ENCODE measurements at regions not wholly inside any gene's neighbourhood (a gene's known extent, or its start where the extent isn't known, plus 50 kb on each side); places are given as distances from the start of the nearest gene placed in this dataset.

GRCh38 chr2:236692937-236693336 lies 123.3 kb downstream of the ACKR3 start:
- TF ChIP-seq SUZ12 (IDR thresholded peaks at IDR 0.05; ENCODE audit: extremely low read depth, insufficient read depth, insufficient read length) (no peak), ZNF274 (IDR thresholded peaks at IDR 0.05; ENCODE audit: low read depth, low read length) (no peak), YY1 (IDR thresholded peaks at IDR 0.05; ENCODE audit: insufficient read depth, insufficient read length) (no peak)
- H3K4me3 ChIP-seq (ENCODE audit: insufficient read length, low read depth), result no peak overlapping the region
- peaks cover 7% of the 10 kb centered on the region for H3K4me1 ChIP-seq (ENCODE audit: insufficient read depth, insufficient read length)
- DNase-seq (ENCODE audit: low read depth, low spot score), result no peak
- no peaks in the 10 kb centered on the region for H3K9me3 ChIP-seq (ENCODE audit: insufficient read depth, low read length)
- H3K27me3 ChIP-seq (ENCODE audit: insufficient read depth, insufficient read length), result no peaks in the 10 kb centered on the region
- no peak overlapping the region for H3K9ac ChIP-seq (ENCODE audit: insufficient read length, low read depth)
- H3K36me3 ChIP-seq (ENCODE audit: insufficient read depth, insufficient read length, low read length), result no peaks in the 10 kb centered on the region

DNA sequence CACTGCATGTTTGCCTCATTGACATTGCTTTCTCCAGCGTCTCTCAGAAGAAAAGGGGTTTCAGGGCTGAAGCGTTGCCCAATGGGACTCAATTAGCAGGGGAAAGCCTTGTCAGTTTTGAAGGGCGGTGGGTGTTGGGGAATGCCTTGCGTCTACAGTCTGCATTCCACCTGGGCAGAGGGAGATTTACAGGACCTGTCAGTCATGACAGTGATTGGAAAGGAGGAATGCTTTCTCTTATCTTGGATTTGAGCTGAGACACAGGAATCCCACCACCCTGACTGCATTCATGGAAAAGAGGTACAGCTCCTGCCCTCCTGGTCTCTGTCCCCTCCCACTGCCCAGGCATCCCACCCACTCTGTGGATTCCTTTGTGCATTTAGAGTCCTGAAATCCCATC lies 123.9 kb downstream of the ACKR3 start:
- H3K9ac ChIP-seq (ENCODE audit: insufficient read length, low read depth), result no peak overlapping the region
- DNase-seq (ENCODE audit: low read depth, low spot score), result no peak
- no peaks in the 10 kb centered on the region for H3K9me3 ChIP-seq (ENCODE audit: insufficient read depth, low read length)
- no peak for TF ChIP-seq SUZ12 (IDR thresholded peaks at IDR 0.05; ENCODE audit: extremely low read depth, insufficient read depth, insufficient read length)
- TF ChIP-seq ZNF274 (IDR thresholded peaks at IDR 0.05; ENCODE audit: low read depth, low read length), result no peak
- no peak for TF ChIP-seq YY1 (IDR thresholded peaks at IDR 0.05; ENCODE audit: insufficient read depth, insufficient read length)
- no peaks in the 10 kb centered on the region for H3K27me3 ChIP-seq (ENCODE audit: insufficient read depth, insufficient read length)
- no peaks in the 10 kb centered on the region for H3K36me3 ChIP-seq (ENCODE audit: insufficient read depth, insufficient read length, low read length)
- H3K4me1 ChIP-seq (ENCODE audit: insufficient read depth, insufficient read length), result peaks cover 7% of the 10 kb centered on the region
- H3K4me3 ChIP-seq (ENCODE audit: insufficient read length, low read depth), result no peak overlapping the region

- H3K9me3 ChIP-seq (ENCODE audit: insufficient read depth, low read length), result no peaks in the 10 kb centered on the region
- no peak overlapping the region for H3K4me3 ChIP-seq (ENCODE audit: insufficient read length, low read depth)
- H3K4me1 ChIP-seq (ENCODE audit: insufficient read depth, insufficient read length), result peaks cover 7% of the 10 kb centered on the region
- DNase-seq (ENCODE audit: low read depth, low spot score), result no peak
- TF ChIP-seq ZNF274 (IDR thresholded peaks at IDR 0.05; ENCODE audit: low read depth, low read length) (no peak), YY1 (IDR thresholded peaks at IDR 0.05; ENCODE audit: insufficient read depth, insufficient read length) (no peak), SUZ12 (IDR thresholded peaks at IDR 0.05; ENCODE audit: extremely low read depth, insufficient read depth, insufficient read length) (no peak)
- no peak overlapping the region for H3K9ac ChIP-seq (ENCODE audit: insufficient read length, low read depth)
- no peaks in the 10 kb centered on the region for H3K27me3 ChIP-seq (ENCODE audit: insufficient read depth, insufficient read length)
- H3K36me3 ChIP-seq (ENCODE audit: insufficient read depth, insufficient read length, low read length), result no peaks in the 10 kb centered on the region
Observed at GRCh38 chr2:236694146-236694888, 124.7 kb downstream of the ACKR3 start.

DNA sequence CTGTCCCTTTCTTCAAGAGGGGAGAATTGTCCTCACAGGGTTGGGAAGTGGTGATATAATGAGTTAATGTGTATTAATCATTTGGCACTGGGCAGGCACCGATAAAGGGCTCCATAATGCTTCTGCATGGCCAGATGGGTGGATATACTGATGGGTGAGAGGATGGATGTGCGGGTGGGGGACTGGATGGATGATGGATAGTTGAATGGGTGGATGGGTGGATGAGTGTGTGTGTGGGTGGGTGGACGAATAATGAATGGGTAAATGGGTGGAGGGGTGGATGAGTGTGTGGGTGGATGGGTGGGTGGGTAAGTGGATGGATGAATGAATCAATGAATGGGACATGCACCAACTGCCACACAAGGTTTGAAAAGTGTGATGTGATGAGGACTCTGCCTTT lies 127.2 kb downstream of the ACKR3 start:
- no peak for DNase-seq (ENCODE audit: low read depth, low spot score)
- Histone ChIP-seq H3K9me3 (ENCODE audit: insufficient read depth, low read length) (no peaks in the 10 kb centered on the region), H3K36me3 (ENCODE audit: insufficient read depth, insufficient read length, low read length) (no peaks in the 10 kb centered on the region), H3K27me3 (ENCODE audit: insufficient read depth, insufficient read length) (no peaks in the 10 kb centered on the region), H3K4me3 (ENCODE audit: insufficient read length, low read depth) (no peak overlapping the region), H3K4me1 (ENCODE audit: insufficient read depth, insufficient read length) (peaks cover 7% of the 10 kb centered on the region), H3K9ac (ENCODE audit: insufficient read length, low read depth) (no peak overlapping the region)
- TF ChIP-seq ZNF274 (IDR thresholded peaks at IDR 0.05; ENCODE audit: low read depth, low read length) (no peak), SUZ12 (IDR thresholded peaks at IDR 0.05; ENCODE audit: extremely low read depth, insufficient read depth, insufficient read length) (no peak), YY1 (IDR thresholded peaks at IDR 0.05; ENCODE audit: insufficient read depth, insufficient read length) (no peak)

GRCh38 chr2:236698016-236698627 lies 128.5 kb downstream of the ACKR3 start:
- H3K36me3 ChIP-seq (ENCODE audit: insufficient read depth, insufficient read length, low read length), result no peaks in the 10 kb centered on the region

GRCh38 chr2:236700703-236701102 lies 131.1 kb downstream of the ACKR3 start:
- peaks cover 1% of the 10 kb centered on the region for H3K27me3 ChIP-seq (ENCODE audit: insufficient read depth, insufficient read length)
- no peak for TF ChIP-seq YY1 (IDR thresholded peaks at IDR 0.05; ENCODE audit: insufficient read depth, insufficient read length)
- no peak for TF ChIP-seq ZNF274 (IDR thresholded peaks at IDR 0.05; ENCODE audit: low read depth, low read length)
- TF ChIP-seq SUZ12 (IDR thresholded peaks at IDR 0.05; ENCODE audit: extremely low read depth, insufficient read depth, insufficient read length), result no peak
- H3K36me3 ChIP-seq (ENCODE audit: insufficient read depth, insufficient read length, low read length), result no peaks in the 10 kb centered on the region
- no peak for DNase-seq (ENCODE audit: low read depth, low spot score)
- no peaks in the 10 kb centered on the region for H3K4me1 ChIP-seq (ENCODE audit: insufficient read depth, insufficient read length)
- no peak overlapping the region for H3K4me3 ChIP-seq (ENCODE audit: insufficient read length, low read depth)
- H3K9me3 ChIP-seq (ENCODE audit: insufficient read depth, low read length), result no peaks in the 10 kb centered on the region
- H3K9ac ChIP-seq (ENCODE audit: insufficient read length, low read depth), result no peak overlapping the region

More at GRCh38 chr2:236698016-236698627, 128.5 kb downstream of the ACKR3 start:
- Histone ChIP-seq H3K27me3 (ENCODE audit: insufficient read depth, insufficient read length) (no peaks in the 10 kb centered on the region), H3K9ac (ENCODE audit: insufficient read length, low read depth) (no peak overlapping the region), H3K4me1 (ENCODE audit: insufficient read depth, insufficient read length) (peaks cover 5% of the 10 kb centered on the region), H3K4me3 (ENCODE audit: insufficient read length, low read depth) (no peak overlapping the region), H3K9me3 (ENCODE audit: insufficient read depth, low read length) (no peaks in the 10 kb centered on the region)
- no peak for TF ChIP-seq ZNF274 (IDR thresholded peaks at IDR 0.05; ENCODE audit: low read depth, low read length)
- no peak for TF ChIP-seq YY1 (IDR thresholded peaks at IDR 0.05; ENCODE audit: insufficient read depth, insufficient read length)
- TF ChIP-seq SUZ12 (IDR thresholded peaks at IDR 0.05; ENCODE audit: extremely low read depth, insufficient read depth, insufficient read length), result no peak
- DNase-seq (ENCODE audit: low read depth, low spot score), result no peak

- H3K36me3 ChIP-seq (ENCODE audit: insufficient read depth, insufficient read length, low read length), result no peaks in the 10 kb centered on the region
- peaks cover 3% of the 10 kb centered on the region for H3K27me3 ChIP-seq (ENCODE audit: insufficient read depth, insufficient read length)
- peaks cover 2% of the 10 kb centered on the region for H3K4me1 ChIP-seq (ENCODE audit: insufficient read depth, insufficient read length)
- H3K9ac ChIP-seq (ENCODE audit: insufficient read length, low read depth), result no peak overlapping the region
- no peak for DNase-seq (ENCODE audit: low read depth, low spot score)
- no peaks in the 10 kb centered on the region for H3K9me3 ChIP-seq (ENCODE audit: insufficient read depth, low read length)
- TF ChIP-seq ZNF274 (IDR thresholded peaks at IDR 0.05; ENCODE audit: low read depth, low read length), result no peak
- no peak for TF ChIP-seq SUZ12 (IDR thresholded peaks at IDR 0.05; ENCODE audit: extremely low read depth, insufficient read depth, insufficient read length)
- TF ChIP-seq YY1 (IDR thresholded peaks at IDR 0.05; ENCODE audit: insufficient read depth, insufficient read length), result no peak
- no peak overlapping the region for H3K4me3 ChIP-seq (ENCODE audit: insufficient read length, low read depth)
Observed at GRCh38 chr2:236702657-236703372, 133.2 kb downstream of the ACKR3 start.

Data from NT2/D1 (cell line).